H7 (cell line): ENCODE measurements at regions not wholly inside any gene's neighbourhood (a gene's known extent, or its start where the extent isn't known, plus 50 kb on each side); places are given as distances from the start of the nearest gene placed in this dataset.

ENCODE experiments used
- DNase-seq: peaks from one replicate; pipeline ENCODE4 v3.0.0; 2012
- H3K27me3 ChIP-seq: 2 replicates; pipeline ENCODE4 v1.6.0; 2011; ENCODE audit warnings: mild to moderate bottlenecking, low read length; ENCODE audit not compliant: control insufficient read depth, insufficient read depth
- H3K36me3 ChIP-seq: replicated peaks from 2 replicates; pipeline ENCODE4 v1.5.1; 2011; ENCODE audit warnings: low read length; ENCODE audit not compliant: control insufficient read depth, insufficient read depth
- H3K4me3 ChIP-seq: 2 replicates; pipeline ENCODE4 v1.5.1; 2011; ENCODE audit warnings: low read depth, mild to moderate bottlenecking, control low read depth, low read length, moderate library complexity; ENCODE audit not compliant: insufficient read depth

GRCh38 chr5:15206133-15206532 lies 293.8 kb upstream of the FBXL7 start:
- DNase-seq = no peak
- no peaks in the 10 kb centered on the region for H3K36me3 ChIP-seq
- H3K4me3 ChIP-seq = no peak overlapping the region
- no peaks in the 10 kb centered on the region for H3K27me3 ChIP-seq

GRCh38 chr5:15203376-15203775 lies 296.6 kb upstream of the FBXL7 start:
- no peak for DNase-seq
- Histone ChIP-seq H3K36me3 (no peaks in the 10 kb centered on the region), H3K4me3 (no peak overlapping the region), H3K27me3 (no peaks in the 10 kb centered on the region)

GRCh38 chr5:15191012-15191411 lies 309.0 kb upstream of the FBXL7 start:
- no peak for DNase-seq
- no peaks in the 10 kb centered on the region for H3K27me3 ChIP-seq
- H3K4me3 ChIP-seq = no peak overlapping the region
- H3K36me3 ChIP-seq = no peaks in the 10 kb centered on the region

GRCh38 chr5:15183520-15183919 lies 311.9 kb upstream of the ANKH start:
- Histone ChIP-seq H3K36me3 (no peaks in the 10 kb centered on the region), H3K27me3 (no peaks in the 10 kb centered on the region), H3K4me3 (no peak overlapping the region)
- DNase-seq = peak; percentile 8

GRCh38 chr5:15170173-15170572 lies 298.6 kb upstream of the ANKH start:
- Histone ChIP-seq H3K27me3 (no peaks in the 10 kb centered on the region), H3K4me3 (no peak overlapping the region), H3K36me3 (no peaks in the 10 kb centered on the region)
- DNase-seq = no peak

GRCh38 chr5:15168358-15168757 lies 296.8 kb upstream of the ANKH start:
- no peak overlapping the region for H3K4me3 ChIP-seq
- DNase-seq = no peak
- H3K27me3 ChIP-seq = no peaks in the 10 kb centered on the region
- H3K36me3 ChIP-seq = no peaks in the 10 kb centered on the region

- Histone ChIP-seq H3K36me3 (no peaks in the 10 kb centered on the region), H3K4me3 (no peak overlapping the region), H3K27me3 (no peaks in the 10 kb centered on the region)
- no peak for DNase-seq
Measured at GRCh38 chr5:15160091-15160490, 288.5 kb upstream of the ANKH start.

- Histone ChIP-seq H3K4me3 (no peak overlapping the region), H3K36me3 (no peaks in the 10 kb centered on the region)
- DNase-seq = no peak
Measured at GRCh38 chr5:15159606-15160005, 288.0 kb upstream of the ANKH start.

GRCh38 chr5:15142458-15142857 lies 270.9 kb upstream of the ANKH start:
- DNase-seq = no peak
- no peaks in the 10 kb centered on the region for H3K27me3 ChIP-seq
- no peaks in the 10 kb centered on the region for H3K36me3 ChIP-seq
- H3K4me3 ChIP-seq = no peak overlapping the region

More at GRCh38 chr5:15159606-15160005, 288.0 kb upstream of the ANKH start:
- no peaks in the 10 kb centered on the region for H3K27me3 ChIP-seq

- no peaks in the 10 kb centered on the region for H3K36me3 ChIP-seq
- no peak for DNase-seq
- no peak overlapping the region for H3K4me3 ChIP-seq
- no peaks in the 10 kb centered on the region for H3K27me3 ChIP-seq
Measured at GRCh38 chr5:15137414-15137813, 265.8 kb upstream of the ANKH start.

- DNase-seq = no peak
- no peaks in the 10 kb centered on the region for H3K27me3 ChIP-seq
Measured at GRCh38 chr5:15135661-15136060, 264.1 kb upstream of the ANKH start.

GRCh38 chr5:15133456-15133965 lies 261.9 kb upstream of the ANKH start:
- Histone ChIP-seq H3K27me3 (no peaks in the 10 kb centered on the region), H3K4me3 (no peak overlapping the region), H3K36me3 (no peaks in the 10 kb centered on the region)
- no peak for DNase-seq

More at GRCh38 chr5:15135661-15136060, 264.1 kb upstream of the ANKH start:
- Histone ChIP-seq H3K4me3 (no peak overlapping the region), H3K36me3 (no peaks in the 10 kb centered on the region)

- Histone ChIP-seq H3K27me3 (no peaks in the 10 kb centered on the region), H3K36me3 (no peaks in the 10 kb centered on the region), H3K4me3 (no peak overlapping the region)
- no peak for DNase-seq
Measured at GRCh38 chr5:15132816-15133405, 261.3 kb upstream of the ANKH start.

- DNase-seq = no peak
- no peaks in the 10 kb centered on the region for H3K36me3 ChIP-seq
- no peak overlapping the region for H3K4me3 ChIP-seq
- no peaks in the 10 kb centered on the region for H3K27me3 ChIP-seq
Measured at GRCh38 chr5:15131909-15132308, 260.3 kb upstream of the ANKH start.

- no peak for DNase-seq
- Histone ChIP-seq H3K4me3 (no peak overlapping the region), H3K27me3 (no peaks in the 10 kb centered on the region), H3K36me3 (no peaks in the 10 kb centered on the region)
Measured at GRCh38 chr5:15124871-15125568, 253.4 kb upstream of the ANKH start.
